ENCODE measurements at regions not wholly inside any gene's neighbourhood (a gene's known extent, or its start where the extent isn't known, plus 50 kb on each side); places are given as distances from the start of the nearest gene placed in this dataset.

GRCh38 chr3:83802801-83803200, 1156.0 kb upstream of the CADM2 start:
- H3K27ac ChIP-seq: no peak overlapping the region
- TF ChIP-seq, protein P1, sequence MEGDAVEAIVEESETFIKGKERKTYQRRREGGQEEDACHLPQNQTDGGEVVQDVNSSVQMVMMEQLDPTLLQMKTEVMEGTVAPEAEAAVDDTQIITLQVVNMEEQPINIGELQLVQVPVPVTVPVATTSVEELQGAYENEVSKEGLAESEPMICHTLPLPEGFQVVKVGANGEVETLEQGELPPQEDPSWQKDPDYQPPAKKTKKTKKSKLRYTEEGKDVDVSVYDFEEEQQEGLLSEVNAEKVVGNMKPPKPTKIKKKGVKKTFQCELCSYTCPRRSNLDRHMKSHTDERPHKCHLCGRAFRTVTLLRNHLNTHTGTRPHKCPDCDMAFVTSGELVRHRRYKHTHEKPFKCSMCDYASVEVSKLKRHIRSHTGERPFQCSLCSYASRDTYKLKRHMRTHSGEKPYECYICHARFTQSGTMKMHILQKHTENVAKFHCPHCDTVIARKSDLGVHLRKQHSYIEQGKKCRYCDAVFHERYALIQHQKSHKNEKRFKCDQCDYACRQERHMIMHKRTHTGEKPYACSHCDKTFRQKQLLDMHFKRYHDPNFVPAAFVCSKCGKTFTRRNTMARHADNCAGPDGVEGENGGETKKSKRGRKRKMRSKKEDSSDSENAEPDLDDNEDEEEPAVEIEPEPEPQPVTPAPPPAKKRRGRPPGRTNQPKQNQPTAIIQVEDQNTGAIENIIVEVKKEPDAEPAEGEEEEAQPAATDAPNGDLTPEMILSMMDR (IDR thresholded peaks at IDR 0.05 in 4 of 5, conservative IDR thresholded peaks at IDR 0.05 in 1 of 5): no peak
- no peak for TF ChIP-seq POLR2A (IDR thresholded peaks at IDR 0.05)
- DNase-seq (no peak), ATAC-seq (no peak)
- H3K9me3 ChIP-seq: no peaks in the 10 kb centered on the region
- no peak overlapping the region for H3K4me3 ChIP-seq
- in situ Hi-C loops (cut with MboI; ENCODE audit: low sequenced_read_pairs in 4 of 4) (no loop called here), intact Hi-C loops (cut with DNase I; ENCODE audit: low total_unique reads) (no loop called here)
- H3K4me1 ChIP-seq: no peaks in the 10 kb centered on the region
- no peaks in the 10 kb centered on the region for H3K27me3 ChIP-seq
- no peaks in the 10 kb centered on the region for H3K36me3 ChIP-seq

- Histone ChIP-seq H3K9me3 (no peaks in the 10 kb centered on the region), H3K27me3 (no peaks in the 10 kb centered on the region), H3K4me3 (no peak overlapping the region), H3K4me1 (no peaks in the 10 kb centered on the region), H3K36me3 (no peaks in the 10 kb centered on the region), H3K27ac (no peak overlapping the region)
- in situ Hi-C loops (cut with MboI; ENCODE audit: low sequenced_read_pairs in 4 of 4): no loop called here
- ATAC-seq (no peak), DNase-seq (no peak)
- intact Hi-C loops (cut with DNase I; ENCODE audit: low total_unique reads): no loop called here
- TF ChIP-seq POLR2A (IDR thresholded peaks at IDR 0.05): no peak
- TF ChIP-seq, protein P1 (IDR thresholded peaks at IDR 0.05 in 4 of 5, conservative IDR thresholded peaks at IDR 0.05 in 1 of 5): no peak
Measured at GRCh38 chr3:83807511-83807910, 1151.3 kb upstream of the CADM2 start.

GRCh38 chr3:83813176-83813575, 1145.6 kb upstream of the CADM2 start:
- intact Hi-C loops (cut with DNase I; ENCODE audit: low total_unique reads) (no loop called here), in situ Hi-C loops (cut with MboI; ENCODE audit: low sequenced_read_pairs in 4 of 4) (no loop called here)
- H3K4me1 ChIP-seq: no peaks in the 10 kb centered on the region
- H3K27ac ChIP-seq: no peak overlapping the region
- ATAC-seq (no peak), DNase-seq (no peak)
- no peaks in the 10 kb centered on the region for H3K27me3 ChIP-seq
- no peaks in the 10 kb centered on the region for H3K9me3 ChIP-seq
- no peaks in the 10 kb centered on the region for H3K36me3 ChIP-seq
- TF ChIP-seq, protein P1 (IDR thresholded peaks at IDR 0.05 in 4 of 5, conservative IDR thresholded peaks at IDR 0.05 in 1 of 5): no peak
- TF ChIP-seq POLR2A (IDR thresholded peaks at IDR 0.05): no peak
- no peak overlapping the region for H3K4me3 ChIP-seq

DNA sequence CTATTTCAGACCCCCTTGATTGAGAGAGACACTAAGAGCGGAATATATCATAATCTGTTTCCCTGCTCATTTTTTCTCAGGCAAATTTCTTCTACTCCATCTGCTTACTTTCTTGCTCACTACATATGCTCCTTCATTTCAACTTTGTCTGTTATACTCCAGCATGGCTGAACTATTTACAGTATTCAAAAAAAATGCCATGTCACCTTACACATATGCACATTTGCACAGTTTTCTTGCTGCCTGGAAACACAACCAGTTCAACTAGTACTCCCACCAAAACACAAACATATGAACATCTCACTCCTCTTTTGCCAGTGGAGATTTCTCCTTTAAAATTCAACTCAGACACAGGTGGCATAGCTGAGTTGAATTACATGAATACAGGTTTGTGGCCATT, 1142.1 kb upstream of the CADM2 start:
- no peaks in the 10 kb centered on the region for H3K27me3 ChIP-seq
- H3K27ac ChIP-seq: no peak overlapping the region
- in situ Hi-C loops (cut with MboI; ENCODE audit: low sequenced_read_pairs in 4 of 4): no loop called here
- H3K4me3 ChIP-seq: no peak overlapping the region
- TF ChIP-seq, protein P1 (IDR thresholded peaks at IDR 0.05 in 4 of 5, conservative IDR thresholded peaks at IDR 0.05 in 1 of 5): no peak
- TF ChIP-seq POLR2A (IDR thresholded peaks at IDR 0.05): no peak
- intact Hi-C loops (cut with DNase I; ENCODE audit: low total_unique reads): no loop called here
- H3K9me3 ChIP-seq: no peaks in the 10 kb centered on the region
- H3K36me3 ChIP-seq: no peaks in the 10 kb centered on the region
- ATAC-seq (no peak), DNase-seq (no peak)
- no peaks in the 10 kb centered on the region for H3K4me1 ChIP-seq

- ATAC-seq: no peak
- intact Hi-C loops (cut with DNase I; ENCODE audit: low total_unique reads): no loop called here
- TF ChIP-seq POLR2A (IDR thresholded peaks at IDR 0.05): no peak
- TF ChIP-seq, protein P1 (IDR thresholded peaks at IDR 0.05 in 4 of 5, conservative IDR thresholded peaks at IDR 0.05 in 1 of 5): no peak
Measured at GRCh38 chr3:83821506-83821905, 1137.3 kb upstream of the CADM2 start.

More at GRCh38 chr3:83821506-83821905, 1137.3 kb upstream of the CADM2 start:
- Histone ChIP-seq H3K4me1 (no peaks in the 10 kb centered on the region), H3K27me3 (no peaks in the 10 kb centered on the region), H3K27ac (no peak overlapping the region), H3K4me3 (no peak overlapping the region), H3K36me3 (no peaks in the 10 kb centered on the region), H3K9me3 (no peaks in the 10 kb centered on the region)
- in situ Hi-C loops (cut with MboI; ENCODE audit: low sequenced_read_pairs in 4 of 4): no loop called here
- DNase-seq: no peak

Measured in gastrocnemius medialis (tissue), 4 donors.